DMS153 (cell line): ENCODE measurements at regions not wholly inside any gene's neighbourhood (a gene's known extent, or its start where the extent isn't known, plus 50 kb on each side); places are given as distances from the start of the nearest gene placed in this dataset.

Experiments
- DNase-seq: peaks from one replicate; lab custom pipeline; 2025; lab: John Stamatoyannopoulos, UW

DNA sequence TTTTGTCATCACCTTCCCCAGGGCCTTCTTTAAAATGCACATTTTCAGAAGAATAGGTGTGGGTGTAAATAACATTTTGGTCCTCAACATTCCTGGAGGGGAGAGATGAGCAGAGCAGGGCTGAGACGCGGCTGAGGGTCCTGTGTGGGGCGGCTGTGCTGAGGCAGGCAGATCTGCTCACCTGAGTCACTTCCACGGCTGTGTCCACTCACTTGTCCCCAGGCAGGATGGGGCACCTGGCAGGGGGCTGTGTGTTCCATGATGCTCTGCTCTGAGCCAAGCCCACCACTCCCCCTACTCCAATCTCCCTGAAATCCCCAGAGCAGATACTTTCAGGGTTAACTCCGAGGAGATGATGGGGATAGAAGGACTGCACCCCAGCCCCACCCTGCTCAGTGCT lies 93.8 kb downstream of the GLRX3 start:
- DNase-seq, result no peak

DNA sequence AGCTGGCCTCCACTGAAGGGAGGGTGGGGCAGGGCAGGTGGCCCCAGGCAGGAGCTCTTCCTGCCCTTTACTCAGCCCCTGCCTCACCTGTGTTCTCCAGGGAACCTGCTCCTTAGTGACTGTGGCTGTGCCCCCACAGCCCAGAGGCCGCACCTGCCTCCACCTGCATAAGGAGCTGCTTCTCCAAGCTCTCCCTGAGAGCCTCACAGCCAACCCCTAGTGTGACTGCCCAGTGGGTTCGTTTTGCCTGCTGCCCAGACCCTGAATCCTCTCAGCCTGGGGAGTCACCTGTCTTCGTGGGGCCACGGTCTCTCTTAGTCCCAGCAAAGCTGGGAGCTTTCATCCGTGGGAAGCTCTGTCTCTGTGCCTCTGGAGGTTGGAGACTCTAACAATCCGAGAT lies 94.4 kb downstream of the GLRX3 start:
- no peak for DNase-seq

DNA sequence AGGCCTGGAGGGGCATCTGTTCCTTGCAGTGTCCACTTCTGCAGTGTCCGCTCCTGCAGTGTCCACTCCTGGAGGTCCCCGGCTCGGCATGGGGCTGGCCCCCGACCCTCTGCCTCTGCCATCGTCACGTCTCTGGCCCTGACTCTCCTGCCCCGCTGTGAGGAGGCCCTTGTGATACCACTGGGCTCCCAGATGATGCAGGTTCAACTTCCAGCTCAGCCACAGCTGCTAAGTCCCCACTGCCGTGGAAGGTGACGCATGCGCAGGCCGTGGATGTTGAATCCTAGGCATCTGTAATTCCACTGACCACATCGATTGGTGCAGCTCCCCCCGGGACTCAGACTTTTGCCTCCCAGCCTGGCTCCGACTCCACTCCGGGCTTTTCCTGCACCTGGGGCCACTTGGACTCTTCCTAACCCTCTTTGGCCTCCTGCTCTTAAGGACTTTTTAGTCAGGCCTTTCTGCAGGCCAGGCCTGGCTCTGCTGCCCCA lies 95.1 kb downstream of the GLRX3 start:
- DNase-seq, result no peak

DNA sequence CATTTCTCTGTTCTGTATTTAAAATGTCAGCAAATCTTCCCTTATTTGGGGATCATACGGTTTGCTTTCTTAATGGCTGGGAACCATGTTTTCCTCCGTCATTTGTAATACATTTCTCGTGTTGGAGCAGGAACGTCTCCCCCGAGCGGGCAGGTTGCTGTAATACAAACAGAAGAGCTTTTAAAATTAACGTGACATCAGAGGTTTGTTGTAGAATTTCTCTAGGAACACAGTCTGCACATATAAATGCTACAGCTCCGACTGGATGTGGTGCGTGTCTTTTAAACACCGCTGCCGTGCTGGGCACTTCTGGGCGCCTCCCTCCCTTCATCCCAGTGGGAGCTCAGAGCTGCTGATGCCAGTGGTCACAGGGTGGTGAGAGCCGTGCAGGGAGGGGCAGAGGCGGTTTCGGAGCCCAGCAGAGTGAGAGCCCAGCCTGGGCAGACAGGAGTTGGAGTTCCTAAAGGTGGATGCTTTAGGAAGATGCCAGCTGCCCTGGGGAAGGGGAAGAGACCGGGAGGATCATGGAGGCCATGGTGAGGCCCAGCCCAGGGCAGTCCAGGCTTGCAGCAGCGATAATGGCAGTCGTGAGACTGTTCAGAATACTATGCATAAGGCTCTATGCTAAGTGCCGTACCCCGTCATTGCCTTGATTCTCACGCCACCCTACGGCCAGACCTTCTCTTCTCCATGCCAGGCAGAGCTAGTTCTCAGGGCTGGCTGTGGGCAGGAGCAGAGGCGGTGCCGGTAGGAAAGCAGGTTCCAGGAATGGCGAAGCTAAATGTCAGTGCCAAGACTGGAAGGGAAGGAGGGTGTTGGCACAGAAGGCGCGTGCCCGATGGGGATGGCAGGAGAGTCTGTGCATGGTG lies 96.2 kb downstream of the GLRX3 start:
- DNase-seq, result no peak

DNA sequence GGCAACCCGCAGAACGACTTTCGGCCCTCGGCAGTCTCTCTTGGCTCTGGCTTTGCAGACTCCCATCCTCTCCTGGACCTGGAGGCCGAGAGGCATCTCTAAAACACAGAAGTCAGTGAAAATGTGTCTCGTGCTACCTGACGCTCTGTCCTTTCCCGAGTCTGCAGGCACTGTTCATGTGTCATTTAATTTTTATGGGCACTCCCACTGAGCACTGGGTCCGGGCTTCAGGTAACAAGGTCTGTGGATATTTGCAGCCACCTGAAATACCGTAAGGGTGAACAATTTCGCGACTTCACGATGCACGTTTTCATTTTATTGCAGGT lies 96.8 kb downstream of the GLRX3 start:
- DNase-seq, result no peak

DNA sequence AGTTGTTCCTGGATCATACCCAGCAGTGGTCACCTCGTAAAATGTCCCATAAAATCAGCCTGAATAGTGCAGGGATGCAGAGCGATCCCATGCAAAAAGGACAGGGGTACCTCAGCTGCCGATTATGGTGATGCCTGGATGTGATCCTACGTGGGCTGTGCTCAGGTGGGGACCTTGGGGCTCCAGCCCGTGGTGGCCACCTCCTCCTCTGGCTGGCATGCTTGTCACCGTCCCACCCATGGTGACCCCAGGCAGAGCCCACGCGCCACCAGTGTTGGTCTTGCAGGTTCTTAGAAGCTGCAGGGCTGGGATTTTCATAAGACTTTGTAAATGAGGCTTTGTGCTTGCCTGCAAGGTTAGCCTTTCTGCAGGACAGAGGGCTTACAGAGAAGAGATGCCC lies 97.2 kb downstream of the GLRX3 start:
- DNase-seq, result no peak

DNA sequence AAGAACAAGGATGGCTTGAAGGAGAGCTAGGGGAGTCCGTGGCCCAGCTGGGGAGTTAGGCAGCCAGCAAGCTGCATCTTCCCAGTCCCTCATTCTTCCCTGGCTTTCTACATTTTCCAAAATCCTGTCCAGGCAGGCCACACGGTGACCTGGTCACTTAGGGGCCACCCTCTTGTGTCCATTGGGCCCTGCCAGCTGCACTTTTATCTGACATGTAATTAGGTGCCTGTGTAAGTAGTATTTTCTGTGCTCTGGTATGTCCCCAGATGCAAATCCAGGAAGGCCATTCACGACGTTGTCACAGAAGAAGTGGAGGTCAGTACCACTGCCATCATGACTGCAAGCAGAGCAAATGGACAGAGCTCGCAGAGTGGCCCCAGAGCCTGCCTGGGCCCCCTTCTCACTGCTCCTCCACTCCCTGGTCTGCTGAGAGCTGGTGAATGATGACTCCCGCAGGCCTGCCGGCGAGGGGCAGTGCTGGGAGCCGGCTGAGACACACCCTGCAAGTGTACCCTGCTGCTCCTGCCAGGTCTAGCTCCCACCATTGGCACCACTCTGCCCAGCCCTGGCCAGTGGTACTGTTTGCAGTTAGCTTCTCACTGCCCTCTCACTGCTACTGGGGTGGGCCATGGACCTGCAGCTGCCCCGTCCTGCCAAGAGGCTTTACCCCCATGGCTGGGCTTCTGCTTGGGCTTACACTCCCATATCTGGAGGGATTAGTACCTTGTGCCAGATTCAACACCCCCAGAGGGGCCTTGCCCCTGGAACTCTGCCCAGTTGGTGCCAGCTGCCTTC lies 98.2 kb downstream of the GLRX3 start:
- no peak for DNase-seq

DNA sequence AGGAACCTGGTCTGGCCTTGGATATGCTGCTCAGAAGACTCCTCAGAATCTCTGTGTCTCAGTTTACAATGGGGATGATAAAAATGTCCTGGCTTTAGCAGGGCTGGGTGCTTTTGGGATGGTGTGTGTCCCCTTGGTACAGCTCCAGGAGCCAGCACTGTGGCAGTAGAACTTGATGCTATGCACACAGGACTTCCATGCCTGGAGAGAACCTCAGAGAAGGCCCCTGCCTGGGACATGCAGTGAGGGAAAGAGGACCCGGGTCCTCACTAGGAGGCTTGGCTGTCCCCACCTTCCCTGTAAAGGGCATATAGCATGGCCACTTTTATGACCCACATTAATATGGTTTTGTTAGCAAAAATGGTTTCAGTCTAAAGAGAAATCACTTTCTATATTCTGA lies 100.5 kb downstream of the GLRX3 start:
- no peak for DNase-seq

DNA sequence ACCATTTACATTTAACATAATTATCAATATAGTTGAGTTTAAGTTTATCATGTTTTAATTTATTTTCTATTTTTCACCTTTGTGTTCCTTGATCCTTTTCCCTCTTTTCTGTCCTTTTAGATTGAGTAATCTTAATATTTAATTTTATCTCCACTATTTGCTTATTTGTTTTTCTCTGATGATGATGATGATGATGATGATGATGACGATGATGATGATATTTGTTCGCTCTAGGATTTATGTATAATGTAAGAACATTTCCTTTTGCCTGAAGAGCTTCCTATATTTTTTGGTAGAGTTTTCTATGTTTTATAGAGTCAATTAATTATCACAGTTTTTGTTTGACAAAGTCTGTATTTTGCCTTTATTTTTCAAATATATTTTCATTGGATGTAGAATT lies 104.2 kb downstream of the GLRX3 start:
- no peak for DNase-seq

DNA sequence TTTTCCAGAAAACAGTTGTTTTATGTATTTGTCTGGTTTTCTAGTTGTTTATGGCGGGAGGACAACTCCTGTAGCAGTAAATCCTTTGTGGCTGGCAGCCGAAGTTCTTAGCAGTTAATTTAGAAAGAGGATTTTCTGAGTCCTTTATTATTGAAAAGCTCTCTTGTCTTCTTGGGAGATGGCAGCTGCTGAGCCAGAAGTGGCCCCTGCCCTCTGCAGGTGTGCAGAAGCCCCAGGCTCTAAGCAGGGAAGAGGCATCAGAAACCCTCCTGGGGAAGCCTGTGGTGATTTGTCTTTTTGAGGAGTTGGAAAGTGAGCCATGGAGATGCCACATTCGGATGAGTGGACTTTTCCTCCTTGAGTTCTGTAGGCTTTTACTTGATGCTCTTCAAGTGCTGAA lies 106.3 kb downstream of the GLRX3 start:
- no peak for DNase-seq

DNA sequence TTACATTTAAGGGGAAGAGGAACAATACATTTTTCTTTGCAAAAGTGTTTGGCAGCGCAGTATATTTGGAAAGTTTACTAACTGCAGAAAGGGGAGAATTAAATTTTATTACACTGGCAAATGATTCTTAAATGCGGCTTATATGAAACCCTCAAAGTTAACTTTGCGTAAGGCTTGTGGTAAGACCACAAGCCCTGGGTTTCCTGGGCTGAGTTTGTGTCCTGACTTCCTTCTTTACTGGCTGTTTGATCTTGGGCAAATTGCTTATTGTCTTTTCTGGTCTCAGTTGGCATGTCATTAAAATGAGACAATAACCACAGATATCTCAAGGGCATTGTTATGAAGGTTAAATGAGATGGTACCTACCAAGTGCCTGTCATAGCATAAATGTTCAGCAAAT lies 106.8 kb downstream of the GLRX3 start:
- no peak for DNase-seq

DNA sequence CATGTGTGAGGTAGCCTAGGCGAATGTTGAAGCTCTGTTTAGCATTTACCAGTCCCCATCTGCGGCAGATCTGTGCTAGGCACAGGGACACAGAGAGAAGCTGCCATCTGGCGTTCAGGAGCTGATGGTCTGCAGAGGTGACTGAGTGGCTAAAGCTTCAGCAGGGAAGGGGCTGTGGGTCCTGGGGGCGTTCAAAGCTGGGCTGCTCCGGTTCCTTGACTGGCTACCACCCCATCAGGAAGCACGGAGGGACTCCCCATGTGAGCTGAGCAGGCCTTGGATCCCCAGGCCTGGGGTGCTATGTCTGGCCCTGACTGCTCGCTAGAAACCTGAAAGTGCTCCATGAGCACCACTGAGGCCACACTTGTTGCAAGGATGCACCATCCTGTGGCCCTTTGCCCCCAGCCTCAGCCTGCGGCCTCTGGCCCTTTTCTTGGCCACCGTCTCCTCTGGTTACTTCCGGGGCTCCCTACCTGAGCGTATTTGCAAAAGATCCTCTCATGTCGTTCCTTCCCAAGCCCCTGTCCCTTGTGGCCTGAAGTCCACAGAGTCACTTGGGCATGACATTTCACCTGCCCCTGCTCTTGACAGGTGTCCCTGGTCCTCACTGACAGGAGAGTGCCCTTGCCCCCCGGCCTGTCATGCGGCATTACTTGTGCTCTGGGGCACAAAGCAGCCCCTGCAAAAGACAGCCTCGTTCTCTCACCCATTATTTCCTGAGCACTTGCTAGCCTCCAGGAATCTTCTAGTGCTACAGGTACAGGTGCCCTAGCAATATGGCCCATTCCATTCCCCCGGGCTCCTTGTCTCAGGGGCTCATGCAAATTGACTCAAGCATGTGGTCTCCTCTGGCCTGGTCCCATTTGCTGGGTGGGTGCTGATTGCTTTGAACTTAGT lies 108.1 kb downstream of the GLRX3 start:
- DNase-seq, result no peak

DNA sequence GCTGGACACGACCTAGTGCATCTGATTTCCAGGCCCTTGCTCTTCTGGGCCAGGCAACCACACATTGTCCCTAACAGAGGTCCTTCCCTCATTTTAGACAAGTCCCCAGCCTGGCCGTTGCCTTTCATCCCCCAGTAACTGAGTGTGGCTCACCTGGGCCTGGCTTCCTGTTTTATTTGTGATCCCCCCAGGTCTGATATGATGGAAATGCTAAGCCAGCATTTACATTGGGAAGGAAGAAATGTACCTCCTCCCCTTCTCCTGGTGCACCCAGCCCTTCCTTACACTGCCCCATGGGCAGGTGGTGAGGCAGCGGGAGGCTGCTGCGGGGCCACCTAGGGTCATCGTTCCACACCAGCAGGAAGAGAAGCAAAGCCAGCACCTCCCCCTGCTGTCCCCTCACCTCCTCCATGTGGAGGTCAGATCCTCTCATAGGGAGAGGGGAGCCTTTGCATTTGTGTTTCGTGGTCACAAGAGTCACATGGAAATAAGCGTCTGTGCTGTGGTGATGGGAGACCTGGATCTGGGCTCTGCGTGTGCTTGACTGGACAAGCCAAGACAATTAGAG lies 108.8 kb downstream of the GLRX3 start:
- no peak for DNase-seq

DNA sequence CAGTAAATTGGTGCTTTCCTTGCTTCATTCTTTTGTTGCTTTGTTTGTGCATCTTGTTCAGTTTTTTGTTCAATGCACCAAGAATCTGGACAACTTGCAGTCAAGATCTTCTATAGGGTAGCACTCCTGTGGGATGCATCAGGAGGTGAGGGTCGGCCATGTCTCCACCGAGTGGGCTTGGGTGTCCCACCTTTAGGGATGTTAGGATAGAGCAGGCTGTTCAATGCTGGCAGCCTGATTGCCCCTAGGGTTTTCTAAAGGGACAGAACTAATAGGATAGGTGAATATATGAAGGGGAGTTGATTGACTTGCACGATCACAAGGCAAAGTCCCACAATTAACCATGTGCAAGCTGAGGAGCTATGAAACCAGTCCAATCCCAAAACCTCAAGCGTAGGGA lies 109.9 kb downstream of the GLRX3 start:
- DNase-seq, result no peak

DNA sequence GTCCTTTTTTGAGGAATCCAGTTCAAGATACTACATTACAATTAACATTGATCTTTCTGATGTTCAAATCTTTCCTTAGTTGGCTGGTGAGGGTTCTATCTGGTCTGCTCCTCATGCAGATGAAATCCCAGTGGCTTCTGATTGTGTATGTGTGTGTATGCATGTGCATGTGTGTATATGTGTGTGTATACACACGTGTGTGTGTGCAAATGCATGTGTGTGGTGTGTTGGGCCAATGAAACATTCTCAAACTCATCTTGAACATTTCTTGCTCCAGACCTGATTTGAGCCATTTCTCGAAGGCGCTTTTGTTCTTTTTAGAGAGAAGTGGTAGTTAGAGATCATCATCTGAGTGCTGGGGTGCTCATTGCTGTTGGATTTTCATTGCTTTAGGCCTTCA lies 113.9 kb downstream of the GLRX3 start:
- DNase-seq, result no peak

DNA sequence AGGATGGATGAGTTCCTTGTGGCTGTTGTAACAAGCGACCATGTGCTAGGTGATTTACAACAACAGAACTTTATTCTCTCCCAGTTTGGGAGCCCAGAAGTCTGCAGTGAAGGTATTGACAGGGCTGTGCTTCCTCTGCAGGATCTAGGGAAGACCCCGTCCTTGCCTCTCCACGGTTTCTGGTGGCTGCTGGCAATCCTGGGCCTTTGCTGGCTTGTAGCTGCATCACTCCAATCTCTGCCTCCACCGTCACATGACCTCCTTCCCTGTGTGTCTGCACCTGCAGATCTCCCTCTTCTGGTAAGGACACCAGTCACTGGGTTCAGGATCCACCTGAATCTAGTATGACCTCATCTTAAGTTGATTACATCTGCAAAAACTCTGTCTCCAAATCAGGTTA lies 115.6 kb downstream of the GLRX3 start:
- DNase-seq, result no peak

DNA sequence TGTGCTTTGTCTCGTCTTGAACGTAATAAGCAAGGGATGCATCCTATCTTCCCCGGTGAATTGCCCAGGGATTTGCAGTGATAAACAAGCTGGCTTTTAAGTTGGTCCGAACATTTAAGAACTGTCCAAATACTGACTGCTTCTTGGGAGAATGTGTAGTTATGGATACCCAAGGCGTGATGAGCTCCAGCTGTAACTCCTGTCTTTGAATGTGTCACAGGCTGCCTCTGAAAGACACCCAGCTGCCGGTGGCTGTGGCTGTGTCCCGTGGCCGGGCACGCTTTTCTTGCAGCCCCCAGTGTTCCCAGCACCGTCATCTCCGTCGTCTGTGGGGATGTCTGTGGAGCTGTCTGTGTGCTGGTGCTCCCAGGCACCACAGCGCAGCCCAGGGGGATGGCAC lies 118.1 kb downstream of the GLRX3 start:
- DNase-seq, result no peak

DNA sequence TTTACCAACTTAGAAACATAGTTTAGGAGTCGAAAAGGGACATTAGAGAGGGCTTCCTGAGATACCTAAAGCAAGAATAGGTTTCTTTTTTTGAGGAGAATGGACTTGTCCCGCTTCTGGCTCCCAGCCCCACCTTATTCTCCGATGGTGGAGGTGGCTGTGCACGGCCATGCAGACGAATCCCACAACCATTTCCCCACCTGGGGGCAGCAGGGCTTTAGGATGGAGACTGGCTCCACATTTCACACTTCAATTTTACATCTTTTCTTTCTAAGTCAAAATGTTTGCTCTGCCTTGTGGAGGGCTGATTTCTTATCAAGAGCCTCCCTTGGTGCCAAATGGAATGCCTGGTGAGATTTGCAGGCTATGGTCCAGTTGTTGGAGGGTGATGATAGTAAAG lies 118.5 kb downstream of the GLRX3 start:
- DNase-seq, result no peak

DNA sequence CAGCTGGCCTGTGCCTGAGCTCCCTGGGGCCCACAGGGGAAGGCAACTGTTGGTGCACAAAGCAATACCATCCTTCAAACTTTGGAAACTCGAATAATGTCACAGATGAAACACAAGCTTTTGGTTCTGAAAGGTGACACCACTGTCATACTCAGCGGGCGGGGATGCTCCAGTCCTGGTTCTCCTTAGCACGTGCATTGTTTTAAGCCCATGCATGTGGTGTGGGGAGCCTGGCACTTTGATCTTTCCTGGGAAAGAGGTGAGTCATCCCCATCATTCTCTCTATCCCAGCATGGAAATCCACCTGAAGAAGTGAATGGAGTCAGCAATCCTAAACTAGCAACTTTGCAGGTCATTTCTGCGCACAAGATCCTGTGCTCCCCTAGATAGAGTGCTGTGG lies 119.6 kb downstream of the GLRX3 start:
- no peak for DNase-seq

DNA sequence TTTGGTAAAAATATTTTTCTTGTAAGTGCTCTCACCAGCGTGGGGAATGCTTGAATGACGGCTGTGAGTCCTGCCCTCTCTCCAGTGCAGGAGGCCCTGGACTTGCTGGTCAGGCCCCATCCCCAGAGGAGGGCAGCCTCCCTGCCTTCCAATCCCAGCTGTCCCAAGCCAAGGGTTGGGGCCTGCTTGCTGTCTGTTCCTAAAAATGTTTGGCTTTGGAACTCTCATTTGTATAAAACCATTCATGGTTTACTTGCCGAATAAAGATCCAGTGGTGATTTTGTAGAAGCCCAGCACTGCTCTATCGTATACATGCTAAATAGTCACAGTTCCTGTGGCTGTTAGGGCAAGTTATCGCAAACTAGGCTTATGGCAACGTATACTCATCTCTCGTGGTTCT lies 121.7 kb downstream of the GLRX3 start:
- DNase-seq, result no peak

DNA sequence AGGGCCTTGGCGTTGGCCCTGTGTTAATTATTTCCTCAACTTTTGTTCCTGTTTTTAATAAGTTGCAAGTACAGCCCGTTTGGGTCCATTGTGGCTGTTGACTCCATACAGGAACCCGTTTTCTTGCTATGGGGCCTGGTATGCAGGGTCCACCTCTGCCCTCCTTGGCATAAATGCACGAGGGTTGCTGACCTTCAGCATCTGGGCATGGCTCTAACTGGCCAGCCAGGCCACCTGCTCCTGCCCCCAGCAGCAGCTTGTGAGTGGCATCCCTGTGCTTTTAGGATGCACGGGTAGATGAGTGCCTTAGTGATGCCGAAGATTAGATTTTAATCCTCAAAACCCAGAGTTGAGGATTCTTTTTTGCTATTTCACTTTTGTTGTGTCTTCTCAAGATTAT lies 123.2 kb downstream of the GLRX3 start:
- no peak for DNase-seq

DNA sequence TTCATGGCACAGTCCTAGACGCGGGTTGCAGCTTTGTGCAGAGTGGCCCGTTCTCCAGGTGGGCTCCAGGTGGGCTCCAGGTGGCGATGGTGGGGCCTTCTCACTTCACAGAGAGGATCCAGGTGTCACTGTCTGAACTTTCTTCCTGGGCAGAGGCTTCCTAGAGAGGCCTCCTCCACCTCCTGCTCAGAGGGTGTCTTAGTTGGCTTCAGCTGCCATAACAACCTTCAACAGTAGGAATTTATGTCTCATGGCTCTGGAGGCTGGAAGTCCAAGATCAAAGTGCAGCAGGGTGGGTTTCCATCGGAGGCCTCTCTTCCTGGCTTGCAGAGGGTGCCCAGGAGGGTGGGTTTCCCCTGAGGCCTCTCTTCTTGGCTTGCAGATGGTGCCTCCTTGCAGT lies 125.1 kb downstream of the GLRX3 start:
- DNase-seq, result no peak
